NCI-H1436 (cell line): ENCODE measurements at regions not wholly inside any gene's neighbourhood (a gene's known extent, or its start where the extent isn't known, plus 50 kb on each side); places are given as distances from the start of the nearest gene placed in this dataset.
A peak's percentile ranks its signal among the peaks of the same experiment; 100 is the strongest.
"Not testable (repeated sequence)": the region's sequence is repeated elsewhere in the genome, so short reads cannot be mapped to it uniquely, and the experiment has no call there.

Experiments
- DNase-seq: peaks from one replicate; lab custom pipeline; 2025; lab: John Stamatoyannopoulos, UW

- DNase-seq = no peak
Observed at GRCh38 chr13:82202398-82202797, 1679.9 kb downstream of the SLITRK1 start.

GRCh38 chr13:82196087-82196486 lies 1686.2 kb downstream of the SLITRK1 start:
- no peak for DNase-seq

- no peak for DNase-seq
Observed at GRCh38 chr13:82187227-82187626, 1695.0 kb downstream of the SLITRK1 start.

- no peak for DNase-seq
Observed at GRCh38 chr13:82176751-82177150, 1705.5 kb downstream of the SLITRK1 start.

- no peak for DNase-seq
Observed at GRCh38 chr13:82165396-82166174, 1716.7 kb downstream of the SLITRK1 start.

GRCh38 chr13:82164780-82165395 lies 1717.4 kb downstream of the SLITRK1 start:
- not testable (repeated sequence) for DNase-seq

GRCh38 chr13:82147526-82147925 lies 1734.7 kb downstream of the SLITRK1 start:
- DNase-seq = no peak

GRCh38 chr13:82136880-82137279 lies 1745.4 kb downstream of the SLITRK1 start:
- no peak for DNase-seq

GRCh38 chr13:82129281-82129680 lies 1753.0 kb downstream of the SLITRK1 start:
- no peak for DNase-seq

GRCh38 chr13:82118589-82118988 lies 1763.7 kb downstream of the SLITRK1 start:
- no peak for DNase-seq

GRCh38 chr13:82116422-82116989 lies 1765.8 kb downstream of the SLITRK1 start:
- DNase-seq = no peak

GRCh38 chr13:82115391-82115790 lies 1766.9 kb downstream of the SLITRK1 start:
- DNase-seq = no peak

GRCh38 chr13:82096256-82096655 lies 1755.3 kb upstream of the SPRY2 start:
- DNase-seq = no peak

GRCh38 chr13:82092312-82092711 lies 1751.4 kb upstream of the SPRY2 start:
- no peak for DNase-seq

- no peak for DNase-seq
Observed at GRCh38 chr13:82088781-82089180, 1747.9 kb upstream of the SPRY2 start.

- DNase-seq = peak; percentile 36
Observed at GRCh38 chr13:82076496-82076895, 1735.6 kb upstream of the SPRY2 start.

- DNase-seq = no peak
Observed at GRCh38 chr13:82070416-82070815, 1729.5 kb upstream of the SPRY2 start.

GRCh38 chr13:82062772-82063171 lies 1721.8 kb upstream of the SPRY2 start:
- no peak for DNase-seq

GRCh38 chr13:82058364-82058763 lies 1717.4 kb upstream of the SPRY2 start:
- no peak for DNase-seq

- DNase-seq = not testable (repeated sequence)
Observed at GRCh38 chr13:82045316-82045715, 1704.4 kb upstream of the SPRY2 start.

- DNase-seq = peak; percentile 28
Observed at GRCh38 chr13:82036602-82037001, 1695.7 kb upstream of the SPRY2 start.

- DNase-seq = no peak
Observed at GRCh38 chr13:82011355-82011754, 1670.4 kb upstream of the SPRY2 start.

GRCh38 chr13:82010780-82011179 lies 1669.9 kb upstream of the SPRY2 start:
- DNase-seq = no peak
